GM23338 (cell line): ENCODE measurements at regions not wholly inside any gene's neighbourhood (a gene's known extent, or its start where the extent isn't known, plus 50 kb on each side); places are given as distances from the start of the nearest gene placed in this dataset.

ENCODE experiments used
- ATAC-seq: fragments of 200-7000 bp; cut with Tn5 transposase; 3 replicates; pipeline ENCODE4 v1.9.1; 2020
- DNase-seq: peaks from one replicate; pipeline ENCODE4 v3.0.0-alpha.2; 2015; ENCODE audit warnings: low spot score
- H2AFZ ChIP-seq: fragments of 200-600 bp; sonication (generic); 2 replicates; pipeline ENCODE4 v1.8.0; 2016; ENCODE audit warnings: antibody characterized with exemption, mild to moderate bottlenecking, moderate library complexity
- H3F3A ChIP-seq: fragments of 200-600 bp; sonication (generic); replicated peaks from 2 replicates; pipeline ENCODE4 v1.8.0; 2017; ENCODE audit warnings: antibody characterized with exemption, mixed run types, low read depth
- H3K27ac ChIP-seq: fragments of 200-600 bp; sonication (generic); 2 replicates; pipeline ENCODE4 v1.6.1; 2016; ENCODE audit warnings: low read depth
- H3K27me3 ChIP-seq: fragments of 200-600 bp; sonication (generic); 2 replicates; pipeline ENCODE4 v1.8.0; 2016; ENCODE audit warnings: mild to moderate bottlenecking, mixed run types, moderate library complexity; ENCODE audit not compliant: insufficient read depth
- H3K36me3 ChIP-seq: fragments of 200-600 bp; sonication (generic); 2 replicates; pipeline ENCODE4 v1.8.0; 2016; ENCODE audit warnings: mild to moderate bottlenecking; ENCODE audit not compliant: insufficient read depth
- H3K4me1 ChIP-seq: fragments of 200-600 bp; sonication (generic); 2 replicates; pipeline ENCODE4 v1.8.0; 2016; ENCODE audit warnings: mild to moderate bottlenecking, moderate library complexity; ENCODE audit not compliant: insufficient read depth
- H3K4me2 ChIP-seq: fragments of 200-600 bp; sonication (generic); 2 replicates; pipeline ENCODE4 v1.7.1; 2017; ENCODE audit warnings: mixed run types
- H3K4me3 ChIP-seq: fragments of 200-600 bp; sonication (generic); 2 replicates; pipeline ENCODE4 v1.6.1; 2016; ENCODE audit warnings: mixed run types
- H3K79me2 ChIP-seq: fragments of 200-600 bp; sonication (generic); replicated peaks from 2 replicates; pipeline ENCODE4 v1.8.0; 2017; ENCODE audit warnings: mild to moderate bottlenecking; ENCODE audit not compliant: insufficient read depth
- H3K9me2 ChIP-seq: fragments of 200-600 bp; sonication (generic); 2 replicates; pipeline ENCODE4 v1.8.0; 2017; ENCODE audit not compliant: insufficient read depth
- H4K20me1 ChIP-seq: fragments of 200-600 bp; sonication (generic); replicated peaks from 2 replicates; pipeline ENCODE4 v1.8.0; 2017; ENCODE audit warnings: mild to moderate bottlenecking; ENCODE audit not compliant: insufficient read depth
- H3K27ac Mint-ChIP-seq: 2 replicates; pipeline ENCODE4 v1.8.0; 2020; ENCODE audit warnings: inconsistent platforms, mild to moderate bottlenecking, moderate library complexity, mixed read lengths
- H3K27me3 Mint-ChIP-seq: 3 replicates; pipeline ENCODE4 v1.8.0; 2022; ENCODE audit warnings: low read depth, mild to moderate bottlenecking, moderate library complexity, mixed read lengths, inconsistent platforms; ENCODE audit not compliant: insufficient read depth, poor library complexity
- H3K36me3 Mint-ChIP-seq: 3 replicates; pipeline ENCODE4 v1.8.0; 2021; ENCODE audit warnings: low read depth, mild to moderate bottlenecking, inconsistent platforms, moderate library complexity, mixed read lengths
- H3K4me1 Mint-ChIP-seq: 3 replicates; pipeline ENCODE4 v1.8.0; 2020; ENCODE audit warnings: mild to moderate bottlenecking, inconsistent platforms, mixed read lengths
- H3K4me3 Mint-ChIP-seq: 3 replicates; pipeline ENCODE4 v1.8.0; 2021; ENCODE audit warnings: moderate library complexity, mild to moderate bottlenecking, inconsistent platforms, mixed read lengths
- H3K9me3 Mint-ChIP-seq: 3 replicates; pipeline ENCODE4 v1.8.0; 2020; ENCODE audit warnings: moderate library complexity, mild to moderate bottlenecking, inconsistent platforms, mixed read lengths
- CREB1 ChIP-seq: fragments of 250-450 bp; sonication (Bioruptor Pico); IDR thresholded peaks from 2 replicates; pipeline ENCODE4 v1.5.0; 2020; ENCODE audit warnings: low read depth, mild to moderate bottlenecking, moderate library complexity
- ETS1 ChIP-seq: IDR thresholded peaks from 2 replicates; pipeline ENCODE4 v1.6.1; 2016; ENCODE audit warnings: antibody characterized with exemption
- EZH2 ChIP-seq: fragments of 200-600 bp; sonication (generic); IDR thresholded peaks from one replicate; pipeline ENCODE4 v1.8.0; 2017; ENCODE audit warnings: antibody characterized with exemption, mild to moderate bottlenecking, low read depth; ENCODE audit not compliant: unreplicated experiment
- EZH2phosphoT487 ChIP-seq: fragments of 200-600 bp; sonication (generic); IDR thresholded peaks from one replicate; pipeline ENCODE4 v1.8.1; 2018; ENCODE audit warnings: antibody characterized with exemption; ENCODE audit not compliant: unreplicated experiment
- JUNB ChIP-seq: IDR thresholded peaks from one replicate; pipeline ENCODE4 v1.6.1; 2016; ENCODE audit warnings: antibody characterized with exemption; ENCODE audit not compliant: unreplicated experiment
- NANOG ChIP-seq: IDR thresholded peaks from 2 replicates; pipeline ENCODE4 v1.6.1; 2016; ENCODE audit warnings: antibody characterized with exemption, borderline replicate concordance
- POLR2AphosphoS5 ChIP-seq: IDR thresholded peaks from 2 replicates; pipeline ENCODE4 v1.6.1; 2016; ENCODE audit warnings: antibody characterized with exemption, low read depth
- STAT1 ChIP-seq: IDR thresholded peaks from one replicate; pipeline ENCODE4 v1.6.1; 2016; ENCODE audit warnings: antibody characterized with exemption; ENCODE audit not compliant: unreplicated experiment
- ZNF114 ChIP-seq: fragments of 250-450 bp; sonication (Bioruptor Pico); IDR thresholded peaks from 2 replicates; pipeline ENCODE4 v1.5.0; 2020; ENCODE audit warnings: mild to moderate bottlenecking, moderate library complexity
- ZNF331 ChIP-seq: fragments of 250-450 bp; sonication (Bioruptor Pico); IDR thresholded peaks from 2 replicates; pipeline ENCODE4 v1.5.0; 2020; ENCODE audit warnings: low read depth, mild to moderate bottlenecking, moderate library complexity
- TF ChIP-seq, protein P1 (sequence below): fragments of 250-450 bp; sonication (Bioruptor Pico); IDR thresholded peaks from 2 replicates; pipeline ENCODE4 v1.5.0; 2020; ENCODE audit warnings: mild to moderate bottlenecking, moderate library complexity
- TF ChIP-seq, protein P2 (sequence below), 2 experiments: fragments of 200-600 bp in 1 of 2; sonication (generic) in 1 of 2; conservative IDR thresholded peaks; 2 replicates each; pipeline versions ENCODE4 v1.5.1 to v1.6.1; 2016 to 2017; ENCODE audit warnings: antibody characterized with exemption in 2 of 2, low read depth in 2 of 2, mild to moderate bottlenecking in 2 of 2, moderate library complexity in 1 of 2
- TF ChIP-seq, protein P3 (sequence below): IDR thresholded peaks from one replicate; pipeline ENCODE4 v1.6.1; 2018; ENCODE audit warnings: antibody characterized with exemption; ENCODE audit not compliant: unreplicated experiment

DNA sequence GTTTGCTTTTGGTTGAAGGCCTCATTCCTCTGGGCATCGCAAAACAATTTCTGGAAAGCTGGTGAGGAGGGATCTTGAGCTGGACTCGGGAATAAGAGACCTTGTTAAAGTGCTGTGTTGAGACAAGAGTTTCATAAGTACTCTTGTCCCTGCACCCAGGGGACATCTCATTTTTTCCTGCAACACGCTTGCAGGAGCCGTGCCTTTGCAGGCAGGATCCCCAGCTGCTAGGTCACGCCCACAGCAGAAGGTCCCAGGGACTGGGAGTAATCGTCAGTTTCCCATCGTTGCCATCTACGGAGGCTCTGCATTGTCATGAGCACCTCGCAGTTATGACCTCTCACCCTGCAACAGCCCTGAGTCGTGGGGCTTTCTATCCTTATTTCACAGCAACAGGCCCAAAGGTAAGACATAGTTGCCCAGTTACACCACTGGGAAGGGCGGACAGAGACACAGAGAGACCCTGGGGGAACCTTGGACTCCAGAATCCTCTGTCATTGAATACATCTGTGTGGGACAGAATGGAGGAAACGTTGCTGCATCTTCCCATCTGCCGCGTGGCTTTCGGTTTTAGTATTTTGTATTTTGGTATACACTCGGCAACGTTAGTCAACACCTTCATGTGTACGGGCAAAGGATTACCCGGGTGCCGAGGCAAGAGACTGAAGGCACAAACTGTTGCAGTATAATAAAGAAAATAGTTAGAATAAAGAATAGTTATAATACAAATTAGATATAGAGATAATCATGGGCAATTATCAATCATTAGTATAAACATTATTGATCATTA, 60.4 kb upstream of the DMRTB1 start:
- no peak overlapping the region for H2AFZ ChIP-seq
- no peaks in the 10 kb centered on the region for H3K27me3 ChIP-seq
- H3K79me2 ChIP-seq, result no peaks in the 10 kb centered on the region
- ATAC-seq (no peak), DNase-seq (no peak)
- peaks cover 45% of the 10 kb centered on the region for H3K4me1 Mint-ChIP-seq
- H3F3A ChIP-seq, result 0 out of 2 replicates have a peak, but pooled peaks cover 4% of the 10 kb centered on the region
- H3K27ac Mint-ChIP-seq, result no peak overlapping the region
- H3K4me3 ChIP-seq, result no peak overlapping the region
- H3K4me2 ChIP-seq, result 0 out of 2 replicates have a peak overlapping the region, but pooled peaks have one; percentile 2
- no peaks in the 10 kb centered on the region for H3K9me2 ChIP-seq
- H3K27me3 Mint-ChIP-seq, result peaks cover 19% of the 10 kb centered on the region
- H4K20me1 ChIP-seq, result no peaks in the 10 kb centered on the region
- peaks cover 15% of the 10 kb centered on the region for H3K36me3 Mint-ChIP-seq
- H3K9me3 Mint-ChIP-seq, result peaks cover 20% of the 10 kb centered on the region
- H3K4me1 ChIP-seq, result peaks cover 37% of the 10 kb centered on the region
- H3K27ac ChIP-seq, result no peak overlapping the region
- TF ChIP-seq POLR2AphosphoS5 (no peak), EZH2phosphoT487 (no peak), JUNB (no peak), EZH2 (no peak), STAT1 (no peak), CREB1 (CRISPR knock-in tag) (no peak), ETS1 (no peak), ZNF331 (CRISPR knock-in tag) (no peak), NANOG (no peak), ZNF114 (CRISPR knock-in tag) (no peak)
- TF ChIP-seq, protein P1, sequence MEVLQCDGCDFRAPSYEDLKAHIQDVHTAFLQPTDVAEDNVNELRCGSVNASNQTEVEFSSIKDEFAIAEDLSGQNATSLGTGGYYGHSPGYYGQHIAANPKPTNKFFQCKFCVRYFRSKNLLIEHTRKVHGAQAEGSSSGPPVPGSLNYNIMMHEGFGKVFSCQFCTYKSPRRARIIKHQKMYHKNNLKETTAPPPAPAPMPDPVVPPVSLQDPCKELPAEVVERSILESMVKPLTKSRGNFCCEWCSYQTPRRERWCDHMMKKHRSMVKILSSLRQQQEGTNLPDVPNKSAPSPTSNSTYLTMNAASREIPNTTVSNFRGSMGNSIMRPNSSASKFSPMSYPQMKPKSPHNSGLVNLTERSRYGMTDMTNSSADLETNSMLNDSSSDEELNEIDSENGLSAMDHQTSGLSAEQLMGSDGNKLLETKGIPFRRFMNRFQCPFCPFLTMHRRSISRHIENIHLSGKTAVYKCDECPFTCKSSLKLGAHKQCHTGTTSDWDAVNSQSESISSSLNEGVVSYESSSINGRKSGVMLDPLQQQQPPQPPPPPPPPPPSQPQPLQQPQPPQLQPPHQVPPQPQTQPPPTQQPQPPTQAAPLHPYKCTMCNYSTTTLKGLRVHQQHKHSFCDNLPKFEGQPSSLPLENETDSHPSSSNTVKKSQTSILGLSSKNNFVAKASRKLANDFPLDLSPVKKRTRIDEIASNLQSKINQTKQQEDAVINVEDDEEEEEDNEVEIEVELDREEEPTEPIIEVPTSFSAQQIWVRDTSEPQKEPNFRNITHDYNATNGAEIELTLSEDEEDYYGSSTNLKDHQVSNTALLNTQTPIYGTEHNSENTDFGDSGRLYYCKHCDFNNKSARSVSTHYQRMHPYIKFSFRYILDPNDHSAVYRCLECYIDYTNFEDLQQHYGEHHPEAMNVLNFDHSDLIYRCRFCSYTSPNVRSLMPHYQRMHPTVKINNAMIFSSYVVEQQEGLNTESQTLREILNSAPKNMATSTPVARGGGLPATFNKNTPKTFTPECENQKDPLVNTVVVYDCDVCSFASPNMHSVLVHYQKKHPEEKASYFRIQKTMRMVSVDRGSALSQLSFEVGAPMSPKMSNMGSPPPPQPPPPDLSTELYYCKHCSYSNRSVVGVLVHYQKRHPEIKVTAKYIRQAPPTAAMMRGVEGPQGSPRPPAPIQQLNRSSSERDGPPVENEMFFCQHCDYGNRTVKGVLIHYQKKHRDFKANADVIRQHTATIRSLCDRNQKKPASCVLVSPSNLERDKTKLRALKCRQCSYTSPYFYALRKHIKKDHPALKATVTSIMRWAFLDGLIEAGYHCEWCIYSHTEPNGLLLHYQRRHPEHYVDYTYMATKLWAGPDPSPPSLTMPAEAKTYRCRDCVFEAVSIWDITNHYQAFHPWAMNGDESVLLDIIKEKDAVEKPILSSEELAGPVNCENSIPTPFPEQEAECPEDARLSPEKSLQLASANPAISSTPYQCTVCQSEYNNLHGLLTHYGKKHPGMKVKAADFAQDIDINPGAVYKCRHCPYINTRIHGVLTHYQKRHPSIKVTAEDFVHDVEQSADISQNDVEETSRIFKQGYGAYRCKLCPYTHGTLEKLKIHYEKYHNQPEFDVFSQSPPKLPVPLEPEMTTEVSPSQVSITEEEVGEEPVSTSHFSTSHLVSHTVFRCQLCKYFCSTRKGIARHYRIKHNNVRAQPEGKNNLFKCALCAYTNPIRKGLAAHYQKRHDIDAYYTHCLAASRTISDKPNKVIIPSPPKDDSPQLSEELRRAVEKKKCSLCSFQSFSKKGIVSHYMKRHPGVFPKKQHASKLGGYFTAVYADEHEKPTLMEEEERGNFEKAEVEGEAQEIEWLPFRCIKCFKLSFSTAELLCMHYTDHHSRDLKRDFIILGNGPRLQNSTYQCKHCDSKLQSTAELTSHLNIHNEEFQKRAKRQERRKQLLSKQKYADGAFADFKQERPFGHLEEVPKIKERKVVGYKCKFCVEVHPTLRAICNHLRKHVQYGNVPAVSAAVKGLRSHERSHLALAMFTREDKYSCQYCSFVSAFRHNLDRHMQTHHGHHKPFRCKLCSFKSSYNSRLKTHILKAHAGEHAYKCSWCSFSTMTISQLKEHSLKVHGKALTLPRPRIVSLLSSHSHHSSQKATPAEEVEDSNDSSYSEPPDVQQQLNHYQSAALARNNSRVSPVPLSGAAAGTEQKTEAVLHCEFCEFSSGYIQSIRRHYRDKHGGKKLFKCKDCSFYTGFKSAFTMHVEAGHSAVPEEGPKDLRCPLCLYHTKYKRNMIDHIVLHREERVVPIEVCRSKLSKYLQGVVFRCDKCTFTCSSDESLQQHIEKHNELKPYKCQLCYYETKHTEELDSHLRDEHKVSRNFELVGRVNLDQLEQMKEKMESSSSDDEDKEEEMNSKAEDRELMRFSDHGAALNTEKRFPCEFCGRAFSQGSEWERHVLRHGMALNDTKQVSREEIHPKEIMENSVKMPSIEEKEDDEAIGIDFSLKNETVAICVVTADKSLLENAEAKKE, result no peak
- TF ChIP-seq, protein P2, sequence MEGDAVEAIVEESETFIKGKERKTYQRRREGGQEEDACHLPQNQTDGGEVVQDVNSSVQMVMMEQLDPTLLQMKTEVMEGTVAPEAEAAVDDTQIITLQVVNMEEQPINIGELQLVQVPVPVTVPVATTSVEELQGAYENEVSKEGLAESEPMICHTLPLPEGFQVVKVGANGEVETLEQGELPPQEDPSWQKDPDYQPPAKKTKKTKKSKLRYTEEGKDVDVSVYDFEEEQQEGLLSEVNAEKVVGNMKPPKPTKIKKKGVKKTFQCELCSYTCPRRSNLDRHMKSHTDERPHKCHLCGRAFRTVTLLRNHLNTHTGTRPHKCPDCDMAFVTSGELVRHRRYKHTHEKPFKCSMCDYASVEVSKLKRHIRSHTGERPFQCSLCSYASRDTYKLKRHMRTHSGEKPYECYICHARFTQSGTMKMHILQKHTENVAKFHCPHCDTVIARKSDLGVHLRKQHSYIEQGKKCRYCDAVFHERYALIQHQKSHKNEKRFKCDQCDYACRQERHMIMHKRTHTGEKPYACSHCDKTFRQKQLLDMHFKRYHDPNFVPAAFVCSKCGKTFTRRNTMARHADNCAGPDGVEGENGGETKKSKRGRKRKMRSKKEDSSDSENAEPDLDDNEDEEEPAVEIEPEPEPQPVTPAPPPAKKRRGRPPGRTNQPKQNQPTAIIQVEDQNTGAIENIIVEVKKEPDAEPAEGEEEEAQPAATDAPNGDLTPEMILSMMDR (conservative IDR thresholded peaks at IDR 0.05; ENCODE audit: low read depth in 2 of 2), result no peak
- TF ChIP-seq, protein P3, sequence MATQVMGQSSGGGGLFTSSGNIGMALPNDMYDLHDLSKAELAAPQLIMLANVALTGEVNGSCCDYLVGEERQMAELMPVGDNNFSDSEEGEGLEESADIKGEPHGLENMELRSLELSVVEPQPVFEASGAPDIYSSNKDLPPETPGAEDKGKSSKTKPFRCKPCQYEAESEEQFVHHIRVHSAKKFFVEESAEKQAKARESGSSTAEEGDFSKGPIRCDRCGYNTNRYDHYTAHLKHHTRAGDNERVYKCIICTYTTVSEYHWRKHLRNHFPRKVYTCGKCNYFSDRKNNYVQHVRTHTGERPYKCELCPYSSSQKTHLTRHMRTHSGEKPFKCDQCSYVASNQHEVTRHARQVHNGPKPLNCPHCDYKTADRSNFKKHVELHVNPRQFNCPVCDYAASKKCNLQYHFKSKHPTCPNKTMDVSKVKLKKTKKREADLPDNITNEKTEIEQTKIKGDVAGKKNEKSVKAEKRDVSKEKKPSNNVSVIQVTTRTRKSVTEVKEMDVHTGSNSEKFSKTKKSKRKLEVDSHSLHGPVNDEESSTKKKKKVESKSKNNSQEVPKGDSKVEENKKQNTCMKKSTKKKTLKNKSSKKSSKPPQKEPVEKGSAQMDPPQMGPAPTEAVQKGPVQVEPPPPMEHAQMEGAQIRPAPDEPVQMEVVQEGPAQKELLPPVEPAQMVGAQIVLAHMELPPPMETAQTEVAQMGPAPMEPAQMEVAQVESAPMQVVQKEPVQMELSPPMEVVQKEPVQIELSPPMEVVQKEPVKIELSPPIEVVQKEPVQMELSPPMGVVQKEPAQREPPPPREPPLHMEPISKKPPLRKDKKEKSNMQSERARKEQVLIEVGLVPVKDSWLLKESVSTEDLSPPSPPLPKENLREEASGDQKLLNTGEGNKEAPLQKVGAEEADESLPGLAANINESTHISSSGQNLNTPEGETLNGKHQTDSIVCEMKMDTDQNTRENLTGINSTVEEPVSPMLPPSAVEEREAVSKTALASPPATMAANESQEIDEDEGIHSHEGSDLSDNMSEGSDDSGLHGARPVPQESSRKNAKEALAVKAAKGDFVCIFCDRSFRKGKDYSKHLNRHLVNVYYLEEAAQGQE, result no peak
- H3K36me3 ChIP-seq, result no peaks in the 10 kb centered on the region
- H3K4me3 Mint-ChIP-seq, result no peak overlapping the region
